Stimulated activated CD8-positive, alpha-beta memory T cell treated with anti-CD3 and anti-CD28 coated beads, Interleukin-15, amount 100 ng/mL, for 1 hour (primary cell): ENCODE measurements at regions not wholly inside any gene's neighbourhood (a gene's known extent, or its start where the extent isn't known, plus 50 kb on each side); places are given as distances from the start of the nearest gene placed in this dataset.

Experiments
- DNase-seq: peaks from one replicate; pipeline ENCODE4 v3.0.0-alpha.2; 2020; ENCODE audit warnings: low read depth

DNA sequence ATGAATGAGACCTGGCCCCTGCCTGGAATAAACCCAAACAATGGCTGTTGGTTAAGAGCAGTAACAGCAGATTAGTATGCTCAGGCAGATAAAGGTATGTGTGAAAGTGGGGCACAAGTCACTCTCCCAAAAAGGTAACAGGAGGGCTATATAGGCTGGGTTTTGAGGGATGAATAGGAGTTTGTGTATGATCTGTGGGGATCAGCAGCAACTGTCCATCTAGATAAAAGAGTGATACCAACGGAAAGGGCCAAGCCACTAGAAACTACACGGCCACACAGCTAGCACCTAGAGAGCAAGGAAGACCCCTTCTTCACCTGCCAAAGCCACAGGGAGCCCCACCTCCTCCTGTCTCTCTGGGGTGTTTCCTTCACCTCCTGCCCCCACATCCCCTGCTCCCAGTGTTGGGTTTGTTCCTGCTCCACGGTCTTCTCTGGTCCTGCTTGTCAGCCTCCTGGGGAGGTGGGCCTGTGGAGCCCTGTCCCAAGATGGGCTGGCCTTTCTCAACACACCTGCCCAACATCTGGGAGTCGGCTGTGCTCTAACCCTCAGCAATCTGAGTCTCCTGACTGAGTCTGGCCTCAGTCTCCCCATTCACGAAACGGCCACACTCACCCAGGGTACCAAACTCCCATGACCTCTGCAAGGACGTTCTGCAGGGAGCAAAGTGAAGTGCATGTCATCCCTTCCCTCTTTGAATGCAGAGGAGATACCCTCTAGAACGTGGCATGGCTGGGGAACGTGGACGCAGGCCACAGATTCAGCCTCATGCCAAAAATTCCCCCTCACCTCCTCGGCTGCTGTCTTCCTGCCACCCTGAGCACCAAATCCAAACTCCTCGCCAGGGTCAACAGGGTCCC, 108.2 kb downstream of the NCOR2 start:
- no peak for DNase-seq

DNA sequence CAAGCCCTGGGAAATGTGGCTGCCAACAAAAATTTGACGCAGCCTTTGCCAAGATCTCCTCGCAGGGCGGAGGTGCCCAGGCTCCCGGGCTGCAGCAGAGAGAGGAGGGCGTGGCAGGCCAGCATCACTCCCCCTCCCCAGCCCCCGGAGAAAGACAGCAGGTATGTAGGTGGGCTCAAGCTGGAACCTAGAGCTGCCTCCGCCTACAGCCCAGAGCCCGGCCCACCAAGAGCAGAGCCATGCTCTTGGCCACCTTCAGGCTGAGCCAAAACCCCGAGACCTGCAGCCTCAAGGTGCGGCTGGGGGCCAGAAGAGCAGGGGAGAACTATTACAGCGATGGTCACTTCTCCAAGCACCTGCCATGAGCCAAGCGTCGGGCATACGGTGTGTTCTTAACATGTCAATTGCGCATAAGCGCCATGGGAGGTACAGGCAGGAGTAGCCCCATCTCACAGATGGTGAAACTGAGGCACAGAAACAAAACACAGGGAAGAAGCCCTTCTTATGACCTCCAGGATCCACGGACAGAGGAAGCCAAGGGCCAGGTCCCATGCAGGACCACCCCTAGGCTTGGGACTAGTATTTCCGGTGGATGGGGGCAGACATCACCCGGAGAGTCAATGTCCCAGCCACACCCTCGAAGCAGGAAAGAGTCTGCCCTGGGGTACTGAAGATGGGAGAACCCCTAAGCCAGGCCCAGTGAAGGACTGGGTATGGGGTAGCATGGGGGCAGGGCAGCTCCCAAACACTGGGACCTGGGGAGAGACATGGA, 109.0 kb downstream of the NCOR2 start:
- DNase-seq: no peak

DNA sequence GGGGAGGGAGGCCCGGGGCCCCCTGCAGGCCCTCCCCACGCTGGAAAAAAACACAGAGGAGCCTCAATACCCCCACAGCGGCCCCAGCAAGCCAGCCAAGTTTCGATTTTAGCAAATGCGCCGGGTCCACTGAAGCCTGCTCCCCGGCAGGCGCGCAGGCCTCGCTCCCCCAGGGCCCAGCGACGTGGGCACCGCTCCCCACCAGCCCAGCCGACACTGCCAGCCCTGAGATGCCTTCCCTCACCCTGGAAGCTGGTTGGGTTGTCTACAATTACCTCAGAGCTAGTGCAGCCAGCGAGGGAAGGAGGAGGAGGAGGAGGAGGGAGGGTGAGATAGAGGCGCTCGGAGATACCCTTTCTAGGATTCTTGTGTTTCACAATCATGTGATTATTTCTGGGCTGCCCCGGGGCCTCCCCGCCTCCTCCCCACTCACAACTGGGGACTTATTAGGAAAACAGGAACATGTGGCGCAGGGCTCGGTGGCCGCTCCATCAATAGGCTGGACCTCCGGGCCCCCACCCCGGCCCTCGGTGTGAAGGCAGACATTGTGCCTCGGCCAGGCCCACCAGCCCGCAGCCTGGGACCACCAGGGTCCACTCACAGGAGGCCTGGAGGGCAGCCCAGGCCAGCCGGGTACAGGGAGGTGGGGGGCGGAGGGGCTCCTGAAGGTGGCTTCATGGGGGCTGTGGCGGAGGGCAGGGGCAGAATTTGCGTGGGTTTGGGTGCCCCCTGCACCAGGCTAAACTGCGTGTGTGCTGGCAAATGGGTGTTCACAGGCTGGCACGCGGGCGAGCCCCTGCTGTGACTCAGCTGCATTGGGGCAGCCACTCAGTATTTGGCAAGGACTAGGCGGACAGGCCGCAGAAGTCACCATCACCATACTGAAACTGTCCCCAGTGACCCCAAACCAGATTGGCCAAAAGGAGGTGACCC, 109.9 kb downstream of the NCOR2 start:
- DNase-seq: no peak

DNA sequence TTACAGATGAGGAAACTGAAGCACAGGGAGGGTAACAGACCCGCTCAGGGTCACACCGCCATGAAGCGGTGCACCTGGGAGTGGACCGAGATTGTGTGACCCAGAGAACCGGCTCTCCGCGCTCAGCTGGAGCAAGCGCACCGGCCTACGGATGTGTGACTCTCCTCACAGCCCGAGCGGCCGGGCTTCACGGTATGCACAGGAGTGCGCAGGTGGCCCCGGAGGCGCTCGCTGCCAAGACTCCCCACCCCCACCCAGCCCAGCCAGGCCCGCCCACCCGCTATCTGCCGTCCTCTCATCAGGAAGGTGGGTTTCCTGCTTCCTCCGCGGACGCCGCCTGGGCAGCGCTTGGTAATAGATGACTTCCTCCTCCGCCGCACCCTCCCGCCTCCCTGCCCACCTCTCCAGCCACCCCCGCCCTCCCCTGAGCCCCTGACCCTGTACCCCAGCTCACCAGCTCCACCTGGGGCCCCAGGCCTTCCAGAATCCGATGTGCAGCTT, 110.7 kb downstream of the NCOR2 start:
- no peak for DNase-seq

DNA sequence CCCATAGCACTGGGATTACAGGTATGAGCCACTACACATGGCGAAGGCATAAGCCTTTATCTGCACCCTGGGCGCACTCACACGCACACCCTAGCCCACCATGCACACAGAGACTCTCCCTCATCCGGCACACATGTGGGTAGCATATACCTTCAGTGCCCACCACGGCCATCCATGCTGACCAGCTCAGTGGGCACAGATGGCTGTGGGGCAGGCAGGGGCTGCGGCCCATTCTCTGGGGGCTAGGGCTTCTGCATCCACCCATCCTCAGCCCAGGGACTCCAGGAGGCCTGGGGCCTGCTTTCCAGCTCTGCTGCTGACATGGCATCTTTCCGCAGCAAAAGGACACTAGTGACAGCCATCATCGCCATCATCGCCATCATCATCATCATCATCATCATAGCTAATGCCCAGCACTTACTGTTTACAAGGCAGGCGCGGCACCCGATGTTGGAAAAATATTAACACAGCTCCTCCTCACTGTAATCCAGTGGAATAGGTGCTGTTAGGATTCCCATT, 111.2 kb downstream of the NCOR2 start:
- no peak for DNase-seq

DNA sequence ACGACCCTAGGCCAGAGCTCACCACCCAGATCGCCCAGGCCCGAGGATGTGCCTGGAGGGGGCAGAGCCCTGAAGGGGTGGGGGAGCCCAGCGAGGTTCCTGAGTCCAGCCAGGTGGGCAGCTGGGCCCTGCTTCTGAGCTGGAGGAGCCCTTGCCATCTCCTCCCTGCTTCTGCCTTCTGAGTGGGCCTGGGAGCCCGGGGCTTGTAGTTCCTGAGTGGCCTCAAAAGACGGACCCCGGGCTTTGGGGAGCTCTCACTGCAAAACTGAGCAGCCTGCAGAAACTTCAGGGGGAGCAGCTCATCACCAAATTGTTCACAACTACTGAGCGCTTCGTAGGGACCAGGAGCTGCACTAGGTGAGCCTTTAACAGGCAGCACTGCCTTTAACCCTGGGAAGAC, 112.1 kb downstream of the NCOR2 start:
- no peak for DNase-seq

DNA sequence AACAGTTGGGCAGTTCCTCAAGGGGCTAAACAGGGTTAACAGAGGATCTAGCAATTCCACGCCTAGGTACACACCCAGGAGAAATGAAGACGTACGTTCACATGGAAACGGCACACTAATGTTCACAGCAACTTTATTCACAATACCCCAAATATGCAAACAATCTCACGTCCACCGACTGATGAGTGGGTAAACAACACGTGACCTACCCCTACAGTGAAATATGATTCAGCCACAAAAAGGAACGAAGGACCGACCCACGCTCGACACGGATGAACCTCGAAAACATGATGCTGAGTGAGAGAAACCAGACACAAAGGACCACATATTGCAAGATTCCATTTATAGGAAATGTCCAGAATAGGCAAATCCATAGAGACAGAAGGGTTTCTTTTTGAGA, 112.7 kb downstream of the NCOR2 start:
- DNase-seq: no peak

DNA sequence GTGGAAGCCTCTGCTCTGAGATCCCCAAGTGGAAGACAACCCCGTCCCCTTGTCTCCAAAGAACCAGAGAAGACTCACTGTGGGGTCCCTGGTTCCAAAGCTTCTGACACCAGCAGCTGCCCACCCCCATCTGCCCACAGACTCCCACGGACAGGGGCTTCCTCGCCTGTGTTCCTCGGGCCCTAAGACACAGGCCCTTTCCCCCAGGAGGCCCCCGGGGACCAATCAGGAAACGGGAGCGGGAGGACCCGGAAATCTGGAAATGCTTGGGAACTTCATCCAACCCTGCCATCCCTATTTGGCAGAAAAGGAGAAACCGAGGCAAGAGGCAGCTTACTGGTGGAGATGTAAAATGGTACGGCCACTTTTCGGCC, 113.1 kb downstream of the NCOR2 start:
- no peak for DNase-seq

DNA sequence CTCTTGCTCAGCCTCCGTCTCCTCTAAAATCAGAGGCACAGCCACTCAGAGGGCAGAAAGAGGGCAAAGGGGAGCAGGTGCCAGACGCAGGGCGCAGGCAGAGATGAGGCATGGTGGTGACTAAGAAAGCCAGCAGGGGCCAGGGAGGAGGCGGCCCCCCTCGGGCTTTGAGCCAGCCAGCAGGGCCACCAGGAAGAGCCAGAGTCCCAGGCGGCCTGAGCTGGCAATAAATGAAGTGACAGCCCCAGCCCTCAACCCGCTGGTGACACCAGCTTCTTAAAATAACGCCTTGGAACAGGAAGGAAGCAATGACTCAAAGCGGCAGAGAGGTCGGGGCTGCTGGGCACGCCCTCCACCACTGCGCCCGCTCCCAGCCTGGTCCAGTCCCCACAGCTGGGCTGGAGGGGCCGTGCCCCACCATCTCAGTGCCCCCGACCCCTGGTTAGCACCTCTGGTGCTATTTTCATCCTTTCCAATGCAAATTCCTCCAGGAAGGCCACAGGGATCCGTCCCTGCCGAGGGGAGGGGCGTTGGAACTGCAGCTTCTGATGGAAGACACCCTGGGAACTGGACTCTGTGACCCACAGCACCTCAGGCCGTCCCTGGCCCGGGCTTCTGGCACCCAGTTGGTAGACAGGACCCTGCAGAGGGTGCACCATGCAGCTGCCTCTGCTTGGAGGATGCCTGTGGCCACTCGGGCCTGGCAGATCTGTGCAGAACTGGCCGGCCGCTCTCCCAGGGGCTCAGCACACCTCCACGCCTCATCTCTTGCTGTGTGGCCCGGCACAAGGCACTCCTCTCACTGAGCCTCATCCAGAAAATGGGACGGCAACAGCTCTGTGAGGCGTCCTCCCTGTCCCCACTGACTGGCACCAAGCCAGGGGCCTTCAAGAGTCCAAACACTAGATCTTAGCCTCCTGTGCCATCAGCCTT, 113.7 kb downstream of the NCOR2 start:
- peak; percentile 57 for DNase-seq

DNA sequence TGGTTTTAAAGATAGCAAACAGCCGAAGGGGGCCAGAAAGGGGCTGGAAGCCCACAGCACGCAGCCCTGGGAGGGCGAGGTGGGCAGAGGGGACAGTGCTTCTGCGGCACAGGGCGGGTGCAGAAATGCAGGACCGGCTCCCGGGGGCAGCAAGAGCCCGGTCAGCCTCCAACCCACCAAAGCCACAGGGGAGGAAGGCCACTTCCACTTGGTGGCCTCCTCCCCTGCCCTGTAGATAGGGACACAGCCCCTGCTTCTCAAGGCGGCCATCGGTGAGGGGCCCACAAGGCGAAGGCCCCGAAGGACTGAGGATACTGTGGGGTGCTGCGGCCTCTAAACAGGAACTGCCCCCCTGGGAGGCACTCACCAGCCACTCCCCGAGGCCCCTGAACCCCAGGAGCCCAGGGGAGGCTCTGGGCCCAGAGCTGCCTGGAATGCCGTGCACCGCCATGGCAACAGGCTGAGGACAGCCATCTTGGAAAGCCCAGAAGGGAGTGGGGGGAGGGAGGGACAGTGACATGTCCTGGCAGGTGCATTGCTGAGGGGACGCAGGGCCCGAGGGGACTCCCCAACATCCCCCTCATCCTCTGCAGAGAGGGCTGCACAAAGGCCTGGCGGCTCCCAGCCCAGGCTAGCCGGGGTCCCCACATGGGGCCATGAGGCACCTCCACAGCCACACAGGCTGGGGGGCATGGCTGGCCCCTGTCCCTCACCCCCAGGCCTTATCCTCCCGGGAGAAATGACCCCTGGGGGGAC, 114.7 kb downstream of the NCOR2 start:
- no peak for DNase-seq

DNA sequence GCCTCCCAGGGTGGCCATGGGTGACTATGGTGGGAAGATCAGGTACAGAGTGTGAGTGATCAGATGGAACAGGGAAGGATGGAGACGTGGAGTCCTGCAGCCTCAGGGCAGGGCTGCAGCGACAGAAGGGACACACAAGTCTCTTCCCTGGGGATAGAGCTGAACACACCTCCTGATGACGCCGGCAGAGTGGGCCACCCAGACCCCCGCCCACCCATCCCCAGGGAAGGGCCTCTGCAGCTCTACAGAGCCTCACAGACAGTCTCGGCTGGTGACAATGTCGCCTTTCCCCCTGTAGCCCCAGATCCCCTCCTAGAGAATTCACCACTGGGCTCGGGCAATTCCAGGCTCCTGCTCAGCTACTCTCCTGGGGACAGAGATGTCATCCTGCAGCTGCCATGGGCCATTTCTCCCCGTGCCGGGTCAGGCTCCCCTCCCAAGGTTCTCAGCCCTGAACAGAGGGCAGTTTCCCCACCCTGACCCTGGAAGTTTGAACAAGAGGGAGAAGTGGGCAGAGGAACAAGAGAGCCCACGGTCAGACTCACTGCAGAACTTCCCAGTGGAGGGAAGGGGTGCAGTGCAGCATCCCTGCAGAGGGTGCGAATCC, 115.7 kb downstream of the NCOR2 start:
- no peak for DNase-seq

DNA sequence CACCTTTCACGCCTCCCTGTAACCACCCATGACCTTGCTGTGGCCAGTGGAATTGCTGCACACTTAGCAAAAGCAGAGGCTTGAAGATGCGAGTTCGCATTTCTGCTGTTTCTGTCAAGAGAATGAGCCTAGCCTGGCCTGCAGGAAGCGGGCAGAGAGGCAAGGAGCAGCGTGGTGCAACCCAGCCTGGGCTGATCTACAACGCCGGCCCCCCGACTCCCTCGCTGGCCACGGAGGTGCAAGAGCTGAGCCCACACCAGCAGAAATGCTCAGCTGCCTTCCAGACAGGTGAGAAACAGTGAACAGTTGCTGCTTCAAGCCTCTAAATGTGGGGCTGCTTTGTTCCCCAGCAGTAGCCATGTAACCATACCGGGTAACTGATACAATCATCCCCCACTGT, 116.4 kb downstream of the NCOR2 start:
- no peak for DNase-seq

DNA sequence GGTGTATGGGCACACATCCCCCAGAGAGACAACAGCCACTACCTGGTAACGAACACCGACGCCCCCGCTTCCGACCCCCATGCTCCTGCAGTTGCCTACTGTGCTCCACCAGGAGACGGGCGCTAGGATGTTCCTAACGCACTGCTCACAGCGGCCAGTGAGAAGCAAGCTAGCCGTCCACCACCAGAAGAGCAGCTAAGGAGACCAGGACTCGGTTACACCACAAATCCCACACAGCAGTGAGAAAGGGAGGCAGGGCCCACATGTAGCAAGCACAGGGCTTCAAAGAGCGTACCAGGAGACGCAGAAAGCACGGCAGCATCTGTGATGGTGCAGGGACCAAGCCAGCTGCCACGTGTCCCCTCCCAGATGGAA, 117.0 kb downstream of the NCOR2 start:
- no peak for DNase-seq

DNA sequence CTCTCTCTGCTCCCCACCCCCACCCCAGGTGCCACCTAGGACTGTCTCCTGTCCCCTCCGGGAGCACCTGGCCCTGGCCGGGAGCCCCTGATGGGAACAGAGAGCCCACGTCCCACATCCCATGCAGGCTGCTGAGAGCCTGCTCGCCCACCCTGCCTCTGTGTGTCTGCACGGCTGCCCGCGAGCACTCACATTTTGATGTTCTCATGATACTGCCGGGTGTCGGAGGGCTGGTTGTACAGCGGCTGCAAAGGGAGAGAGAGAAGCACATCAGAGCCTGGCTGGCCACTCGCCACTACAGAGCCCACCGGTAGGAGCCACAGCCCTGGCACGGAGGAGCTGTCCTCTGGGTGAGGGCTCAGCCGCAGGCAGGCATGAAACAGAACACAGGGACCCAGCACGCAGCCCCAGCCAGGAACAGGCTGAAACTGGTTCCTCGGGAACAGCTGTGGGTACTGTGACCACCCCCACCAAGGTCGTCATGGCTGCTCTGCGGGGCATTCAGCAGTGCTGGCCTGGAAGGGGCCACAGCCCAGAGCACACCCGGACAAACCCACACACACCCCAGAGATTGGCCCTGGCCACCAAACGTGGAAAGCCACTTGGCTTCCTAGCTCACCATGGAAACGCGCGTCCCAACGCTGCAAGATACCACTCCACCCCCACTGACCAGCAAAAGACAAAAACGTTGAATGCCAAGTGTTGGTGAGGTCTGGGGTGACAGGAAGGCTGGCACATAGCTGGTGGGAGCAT, 117.6 kb downstream of the NCOR2 start:
- no peak for DNase-seq

DNA sequence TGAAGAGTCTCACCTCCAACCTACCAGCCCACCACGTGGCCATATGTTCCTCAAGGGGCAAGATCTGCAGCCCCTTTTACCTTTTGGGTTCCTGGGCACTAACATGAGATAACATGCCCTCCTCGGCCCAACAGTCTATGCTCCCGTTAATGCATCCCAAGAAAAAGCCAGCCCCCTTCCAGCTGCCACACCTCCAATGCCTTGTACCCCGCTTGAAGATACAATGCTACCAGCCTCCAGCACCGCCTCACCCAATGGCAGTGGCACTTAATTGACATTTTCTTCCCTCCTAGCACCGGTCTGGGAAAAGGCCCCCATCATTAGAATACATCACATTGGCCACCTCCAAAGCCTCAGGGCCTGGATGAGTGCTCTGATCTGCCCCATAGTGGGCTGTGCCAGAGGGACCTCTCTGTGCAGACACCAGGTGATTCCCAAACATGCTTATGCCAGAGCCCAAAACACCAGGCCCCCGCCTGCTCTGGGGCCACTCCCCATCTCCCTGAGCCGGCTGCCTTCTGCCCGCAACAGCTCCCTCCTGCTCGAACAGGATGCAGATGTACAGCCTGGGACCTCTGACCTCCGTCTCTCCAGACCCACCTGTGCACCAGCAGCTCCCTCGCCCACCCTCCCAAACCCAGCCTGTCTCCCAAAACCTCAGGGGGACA, 118.3 kb downstream of the NCOR2 start:
- no peak for DNase-seq

DNA sequence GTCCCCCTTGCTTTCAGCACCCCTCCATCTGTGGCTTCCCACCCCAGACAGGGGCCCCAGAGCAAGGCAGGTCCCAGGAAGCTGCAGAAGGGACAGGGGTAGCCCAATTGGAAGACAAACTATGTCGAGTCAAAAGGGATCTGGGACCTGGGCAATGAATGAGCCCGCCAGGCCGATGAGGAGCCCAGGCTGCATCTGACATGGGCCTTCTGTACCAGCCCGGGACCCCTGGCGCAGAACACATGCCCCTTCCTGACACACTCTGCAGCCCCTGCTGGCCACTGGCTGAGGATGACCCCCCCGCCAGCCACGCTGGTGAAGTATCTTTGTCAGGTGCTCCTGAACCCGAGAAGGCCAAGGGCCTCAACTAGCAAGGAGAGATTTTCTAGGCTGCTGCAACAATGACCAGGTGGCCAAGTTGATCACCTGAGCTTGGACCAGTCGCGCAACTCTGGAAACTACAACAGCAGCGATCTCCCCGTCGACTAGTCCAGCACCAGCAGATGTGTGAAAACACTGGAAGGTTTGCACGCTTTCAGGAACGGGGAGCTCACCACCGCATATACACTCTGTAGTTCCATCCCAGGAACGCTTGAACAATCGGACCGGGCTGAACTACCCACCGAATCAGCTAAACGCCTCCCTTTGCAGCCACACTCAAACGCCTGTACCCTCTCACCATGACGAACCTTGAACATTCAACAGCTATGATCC, 119.0 kb downstream of the NCOR2 start:
- no peak for DNase-seq

DNA sequence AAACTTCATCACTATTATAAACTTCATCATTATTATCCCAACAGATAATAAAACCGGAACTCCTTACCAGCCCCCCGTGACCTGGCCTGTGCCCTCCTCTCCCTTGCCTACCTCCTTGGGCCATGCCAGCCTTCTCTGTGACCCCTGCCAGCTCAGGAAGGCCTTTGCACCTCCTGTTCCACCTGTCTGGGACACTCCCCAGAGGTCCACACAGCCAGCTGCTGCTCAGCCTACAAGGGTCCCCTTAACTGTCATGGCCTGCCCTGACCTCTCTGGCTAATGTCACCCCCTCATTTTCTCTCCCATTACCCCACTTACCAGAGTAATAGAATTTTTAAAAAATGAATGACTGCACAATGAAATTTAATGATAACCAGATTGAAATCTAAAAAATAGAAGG, 121.0 kb downstream of the NCOR2 start:
- DNase-seq: no peak

DNA sequence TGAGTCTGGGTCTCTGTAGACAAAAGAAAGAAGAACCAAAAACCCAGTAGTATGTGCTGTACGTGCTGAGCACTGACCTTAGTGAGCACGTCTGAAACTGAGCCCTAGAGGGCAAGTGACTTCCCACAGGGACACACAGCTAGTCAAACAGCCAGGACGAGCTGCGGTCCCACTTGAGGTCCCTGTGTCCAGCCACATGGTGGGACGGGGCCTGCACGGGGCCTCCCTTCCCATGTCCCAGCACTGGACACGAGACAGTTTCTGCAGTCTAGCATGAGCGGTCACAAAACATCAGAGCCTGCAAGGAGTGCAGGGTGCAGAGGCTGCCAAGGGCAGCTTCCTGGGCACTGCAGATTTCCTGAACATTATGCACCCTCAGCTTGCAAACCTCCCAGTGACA, 121.6 kb downstream of the NCOR2 start:
- no peak for DNase-seq
